ENCODE measurements at regions not wholly inside any gene's neighbourhood (a gene's known extent, or its start where the extent isn't known, plus 50 kb on each side); places are given as distances from the start of the nearest gene placed in this dataset.
A peak's percentile ranks its signal among the peaks of the same experiment; 100 is the strongest.

DNA sequence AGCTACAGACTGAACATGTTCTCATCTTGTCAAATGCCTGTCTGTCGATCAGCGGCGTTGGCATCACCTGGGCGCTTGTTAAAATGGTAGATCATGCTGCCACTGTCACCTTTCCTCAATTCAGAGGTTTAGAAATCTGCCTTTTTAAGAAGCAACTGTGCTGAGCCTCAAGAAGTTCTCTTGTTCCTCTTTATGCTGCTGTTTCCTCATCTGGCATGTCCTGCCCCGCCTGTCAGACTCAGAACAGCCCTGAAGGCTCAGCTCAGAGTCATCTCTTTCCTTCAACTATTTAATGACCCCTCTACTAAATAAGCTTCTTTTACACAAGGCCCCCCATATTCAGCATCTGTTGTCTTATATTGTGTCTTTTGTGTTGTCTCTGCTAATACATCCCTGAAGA is 368.2 kb downstream of the EPM2A start:
- Histone ChIP-seq H3K27me3 (ENCODE audit: insufficient read depth, low read length) (no peaks in the 10 kb centered on the region), H2AFZ (ENCODE audit: low read length, unreplicated experiment) (no peak overlapping the region)

GRCh38 chr6:145368075-145368474 is 367.2 kb downstream of the EPM2A start:
- no peak overlapping the region for H2AFZ ChIP-seq (ENCODE audit: low read length, unreplicated experiment)
- no peak overlapping the region for H3K4me3 ChIP-seq (ENCODE audit: low read depth, low read length)
- no peaks in the 10 kb centered on the region for H3K36me3 ChIP-seq (ENCODE audit: insufficient read depth, low read length)
- no peaks in the 10 kb centered on the region for H3K79me2 ChIP-seq (ENCODE audit: control insufficient read depth, insufficient read depth, low read length, unreplicated experiment)
- H3K27me3 ChIP-seq (ENCODE audit: insufficient read depth, low read length) = no peaks in the 10 kb centered on the region
- no peak overlapping the region for H3K27ac ChIP-seq (ENCODE audit: low read depth, low read length)
- H3K4me1 ChIP-seq (ENCODE audit: control insufficient read depth, insufficient read depth, low read length, unreplicated experiment) = no peaks in the 10 kb centered on the region

More for the DNA sequence above, 368.2 kb downstream of the EPM2A start:
- H3K36me3 ChIP-seq (ENCODE audit: insufficient read depth, low read length) = no peaks in the 10 kb centered on the region
- H3K4me3 ChIP-seq (ENCODE audit: low read depth, low read length) = no peak overlapping the region
- no peaks in the 10 kb centered on the region for H3K4me1 ChIP-seq (ENCODE audit: control insufficient read depth, insufficient read depth, low read length, unreplicated experiment)
- no peak overlapping the region for H3K27ac ChIP-seq (ENCODE audit: low read depth, low read length)
- no peaks in the 10 kb centered on the region for H3K79me2 ChIP-seq (ENCODE audit: control insufficient read depth, insufficient read depth, low read length, unreplicated experiment)

DNA sequence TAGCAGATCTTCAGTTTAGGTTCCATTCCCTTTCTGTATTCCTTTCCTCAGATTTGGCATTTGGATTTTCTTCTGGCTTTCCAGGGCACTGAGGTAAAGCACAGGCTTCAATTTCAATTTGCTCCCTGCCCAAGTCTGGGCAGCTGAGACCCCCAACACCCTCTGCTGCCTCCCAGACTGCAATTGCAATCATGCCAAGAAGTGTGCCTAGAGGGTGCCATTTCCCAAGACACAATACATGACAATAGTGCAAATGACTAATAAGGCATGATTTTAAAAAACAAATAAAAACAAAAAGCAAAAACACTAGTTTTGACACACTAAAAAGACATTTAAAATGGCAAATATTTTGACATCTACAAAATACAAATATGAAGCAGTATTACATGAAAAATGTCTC is 364.8 kb downstream of the EPM2A start:
- H3K4me1 ChIP-seq (ENCODE audit: control insufficient read depth, insufficient read depth, low read length, unreplicated experiment) = no peaks in the 10 kb centered on the region

DNA sequence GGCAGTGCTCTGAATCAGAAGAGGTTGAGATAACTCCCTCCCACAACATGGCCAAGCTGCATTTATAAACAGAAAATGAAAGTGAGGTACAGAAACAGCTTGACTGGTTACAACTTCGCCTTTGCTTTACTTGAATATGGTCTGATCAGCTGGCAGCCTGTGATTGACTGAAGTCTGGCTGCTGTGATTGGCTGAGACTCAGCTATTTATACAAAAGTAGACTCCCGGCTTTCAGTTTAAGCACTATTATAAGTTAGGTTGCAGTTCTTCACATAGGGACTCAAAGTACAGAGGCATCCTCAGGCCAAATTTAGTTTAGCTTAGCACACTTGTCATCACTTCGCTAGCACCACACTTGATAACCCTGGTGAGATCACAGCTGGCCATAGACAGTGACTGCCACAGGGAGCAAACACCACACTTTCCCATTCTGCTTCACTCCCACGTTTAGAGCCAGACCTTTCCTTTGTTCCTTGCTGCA is 362.6 kb downstream of the EPM2A start:
- Histone ChIP-seq H2AFZ (ENCODE audit: low read length, unreplicated experiment) (peak overlapping the region; percentile 78), H3K27me3 (ENCODE audit: insufficient read depth, low read length) (no peaks in the 10 kb centered on the region), H3K4me3 (ENCODE audit: low read depth, low read length) (peak overlapping the region; percentile 28)

More for the DNA sequence above, 364.8 kb downstream of the EPM2A start:
- H3K27ac ChIP-seq (ENCODE audit: low read depth, low read length) = no peak overlapping the region
- no peaks in the 10 kb centered on the region for H3K27me3 ChIP-seq (ENCODE audit: insufficient read depth, low read length)
- H3K4me3 ChIP-seq (ENCODE audit: low read depth, low read length) = no peak overlapping the region
- no peaks in the 10 kb centered on the region for H3K36me3 ChIP-seq (ENCODE audit: insufficient read depth, low read length)
- H3K79me2 ChIP-seq (ENCODE audit: control insufficient read depth, insufficient read depth, low read length, unreplicated experiment) = no peaks in the 10 kb centered on the region
- H2AFZ ChIP-seq (ENCODE audit: low read length, unreplicated experiment) = no peak overlapping the region

DNA sequence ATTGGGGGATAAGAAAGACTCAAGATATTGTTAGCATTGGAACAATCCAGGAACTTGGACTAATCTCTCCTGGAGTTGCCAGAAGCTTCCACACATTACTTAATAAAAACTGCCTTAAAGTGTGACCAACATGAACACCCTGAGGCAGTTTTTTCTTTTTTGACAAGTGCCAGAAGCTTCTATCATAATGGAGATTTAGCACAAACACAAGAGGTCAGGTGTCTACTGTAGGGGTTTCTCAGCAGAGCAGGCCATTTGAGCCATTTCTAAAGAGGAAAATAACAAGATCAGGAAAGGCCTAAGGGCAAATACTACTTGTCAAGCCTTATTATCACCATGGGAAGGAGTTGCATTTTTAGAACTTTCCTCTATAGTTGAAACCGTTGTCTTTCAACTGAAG is 361.5 kb downstream of the EPM2A start:
- Histone ChIP-seq H2AFZ (ENCODE audit: low read length, unreplicated experiment) (peak overlapping the region; percentile 30), H3K27ac (ENCODE audit: low read depth, low read length) (no peak overlapping the region)

More for the DNA sequence above, 362.6 kb downstream of the EPM2A start:
- Histone ChIP-seq H3K36me3 (ENCODE audit: insufficient read depth, low read length) (no peaks in the 10 kb centered on the region), H3K4me1 (ENCODE audit: control insufficient read depth, insufficient read depth, low read length, unreplicated experiment) (no peaks in the 10 kb centered on the region), H3K27ac (ENCODE audit: low read depth, low read length) (no peak overlapping the region), H3K79me2 (ENCODE audit: control insufficient read depth, insufficient read depth, low read length, unreplicated experiment) (no peaks in the 10 kb centered on the region)

DNA sequence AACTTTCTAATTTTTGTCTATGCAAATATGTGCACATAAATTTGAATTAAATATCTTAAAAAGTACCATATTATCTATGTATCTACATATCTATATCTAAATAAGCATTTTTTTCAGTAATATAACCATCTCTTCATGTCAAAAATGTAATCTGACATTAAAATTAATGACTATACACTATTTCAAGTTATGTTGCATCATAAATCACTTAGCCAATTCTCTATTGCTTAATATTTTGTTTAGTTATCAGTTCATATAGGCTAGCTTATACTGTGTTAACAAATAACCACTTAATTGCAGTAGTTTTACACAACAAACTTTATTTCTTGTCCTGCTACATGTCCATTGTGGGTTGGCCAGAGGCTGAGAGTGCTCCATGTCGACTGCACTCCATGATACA is 360.8 kb downstream of the EPM2A start:
- no peak overlapping the region for H2AFZ ChIP-seq (ENCODE audit: low read length, unreplicated experiment)
- H3K36me3 ChIP-seq (ENCODE audit: insufficient read depth, low read length) = no peaks in the 10 kb centered on the region
- no peak overlapping the region for H3K4me3 ChIP-seq (ENCODE audit: low read depth, low read length)
- no peak overlapping the region for H3K27ac ChIP-seq (ENCODE audit: low read depth, low read length)
- no peaks in the 10 kb centered on the region for H3K27me3 ChIP-seq (ENCODE audit: insufficient read depth, low read length)
- H3K79me2 ChIP-seq (ENCODE audit: control insufficient read depth, insufficient read depth, low read length, unreplicated experiment) = no peaks in the 10 kb centered on the region
- no peaks in the 10 kb centered on the region for H3K4me1 ChIP-seq (ENCODE audit: control insufficient read depth, insufficient read depth, low read length, unreplicated experiment)

More for the DNA sequence above, 361.5 kb downstream of the EPM2A start:
- Histone ChIP-seq H3K4me1 (ENCODE audit: control insufficient read depth, insufficient read depth, low read length, unreplicated experiment) (no peaks in the 10 kb centered on the region), H3K27me3 (ENCODE audit: insufficient read depth, low read length) (no peaks in the 10 kb centered on the region), H3K4me3 (ENCODE audit: low read depth, low read length) (no peak overlapping the region), H3K79me2 (ENCODE audit: control insufficient read depth, insufficient read depth, low read length, unreplicated experiment) (no peaks in the 10 kb centered on the region), H3K36me3 (ENCODE audit: insufficient read depth, low read length) (no peaks in the 10 kb centered on the region)

- H2AFZ ChIP-seq (ENCODE audit: low read length, unreplicated experiment) = no peak overlapping the region
- no peaks in the 10 kb centered on the region for H3K4me1 ChIP-seq (ENCODE audit: control insufficient read depth, insufficient read depth, low read length, unreplicated experiment)
- H3K36me3 ChIP-seq (ENCODE audit: insufficient read depth, low read length) = no peaks in the 10 kb centered on the region
These were observed 359.8 kb downstream of the EPM2A start for GRCh38 chr6:145375502-145375901.

GRCh38 chr6:145380186-145380585 is 355.1 kb downstream of the EPM2A start:
- no peaks in the 10 kb centered on the region for H3K27me3 ChIP-seq (ENCODE audit: insufficient read depth, low read length)
- no peak overlapping the region for H3K4me3 ChIP-seq (ENCODE audit: low read depth, low read length)
- H2AFZ ChIP-seq (ENCODE audit: low read length, unreplicated experiment) = no peak overlapping the region
- no peak overlapping the region for H3K27ac ChIP-seq (ENCODE audit: low read depth, low read length)
- H3K4me1 ChIP-seq (ENCODE audit: control insufficient read depth, insufficient read depth, low read length, unreplicated experiment) = no peaks in the 10 kb centered on the region
- no peaks in the 10 kb centered on the region for H3K36me3 ChIP-seq (ENCODE audit: insufficient read depth, low read length)
- no peaks in the 10 kb centered on the region for H3K79me2 ChIP-seq (ENCODE audit: control insufficient read depth, insufficient read depth, low read length, unreplicated experiment)

More at GRCh38 chr6:145375502-145375901, 359.8 kb downstream of the EPM2A start:
- Histone ChIP-seq H3K27me3 (ENCODE audit: insufficient read depth, low read length) (no peaks in the 10 kb centered on the region), H3K4me3 (ENCODE audit: low read depth, low read length) (no peak overlapping the region), H3K27ac (ENCODE audit: low read depth, low read length) (no peak overlapping the region), H3K79me2 (ENCODE audit: control insufficient read depth, insufficient read depth, low read length, unreplicated experiment) (no peaks in the 10 kb centered on the region)

DNA sequence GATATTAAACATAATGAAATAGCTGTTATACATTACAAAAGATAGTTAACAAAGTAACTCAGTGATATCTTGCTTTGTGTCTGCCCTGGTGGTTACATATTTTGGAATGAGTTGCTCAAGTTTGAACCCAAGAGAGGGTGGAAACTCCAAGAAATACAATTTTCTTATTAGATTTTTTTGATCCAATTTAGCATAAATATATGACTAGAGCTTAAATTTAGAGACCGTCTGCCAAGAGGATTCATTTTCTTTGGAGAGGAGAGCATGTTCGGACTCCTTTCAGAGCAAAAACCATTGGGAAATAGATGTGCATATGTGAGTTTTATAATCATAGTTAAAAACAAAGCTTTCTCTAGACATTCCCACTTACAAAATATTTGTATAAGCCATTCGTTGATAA is 353.4 kb downstream of the EPM2A start:
- Histone ChIP-seq H3K4me1 (ENCODE audit: control insufficient read depth, insufficient read depth, low read length, unreplicated experiment) (no peaks in the 10 kb centered on the region), H3K4me3 (ENCODE audit: low read depth, low read length) (no peak overlapping the region), H3K27ac (ENCODE audit: low read depth, low read length) (no peak overlapping the region), H3K36me3 (ENCODE audit: insufficient read depth, low read length) (no peaks in the 10 kb centered on the region), H2AFZ (ENCODE audit: low read length, unreplicated experiment) (no peak overlapping the region), H3K79me2 (ENCODE audit: control insufficient read depth, insufficient read depth, low read length, unreplicated experiment) (no peaks in the 10 kb centered on the region), H3K27me3 (ENCODE audit: insufficient read depth, low read length) (no peaks in the 10 kb centered on the region)

DNA sequence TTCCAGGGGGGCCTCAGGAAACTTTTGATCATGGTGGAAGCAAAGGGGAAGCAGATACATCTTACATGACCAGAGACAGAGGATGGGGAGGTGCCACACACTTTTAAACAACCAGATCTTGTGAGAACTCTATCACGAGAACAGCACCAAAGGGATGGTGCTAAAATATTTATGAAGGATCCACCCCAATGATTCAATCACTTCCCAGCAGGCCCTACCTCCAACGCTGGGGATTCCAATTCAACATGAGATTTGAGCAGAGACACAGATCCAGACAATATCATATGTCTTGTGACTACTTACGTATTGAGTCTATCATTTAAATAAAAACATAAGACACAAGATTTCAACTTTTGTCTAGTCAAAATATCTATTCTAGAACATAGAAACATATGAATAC is 351.9 kb downstream of the EPM2A start:
- H3K4me1 ChIP-seq (ENCODE audit: control insufficient read depth, insufficient read depth, low read length, unreplicated experiment) = no peaks in the 10 kb centered on the region
- H3K79me2 ChIP-seq (ENCODE audit: control insufficient read depth, insufficient read depth, low read length, unreplicated experiment) = no peaks in the 10 kb centered on the region
- no peak overlapping the region for H2AFZ ChIP-seq (ENCODE audit: low read length, unreplicated experiment)
- H3K27ac ChIP-seq (ENCODE audit: low read depth, low read length) = no peak overlapping the region
- no peak overlapping the region for H3K4me3 ChIP-seq (ENCODE audit: low read depth, low read length)
- H3K36me3 ChIP-seq (ENCODE audit: insufficient read depth, low read length) = no peaks in the 10 kb centered on the region
- no peaks in the 10 kb centered on the region for H3K27me3 ChIP-seq (ENCODE audit: insufficient read depth, low read length)

- no peak overlapping the region for H3K27ac ChIP-seq (ENCODE audit: low read depth, low read length)
- no peak overlapping the region for H3K4me3 ChIP-seq (ENCODE audit: low read depth, low read length)
- H2AFZ ChIP-seq (ENCODE audit: low read length, unreplicated experiment) = no peak overlapping the region
- no peaks in the 10 kb centered on the region for H3K27me3 ChIP-seq (ENCODE audit: insufficient read depth, low read length)
- no peaks in the 10 kb centered on the region for H3K79me2 ChIP-seq (ENCODE audit: control insufficient read depth, insufficient read depth, low read length, unreplicated experiment)
- H3K4me1 ChIP-seq (ENCODE audit: control insufficient read depth, insufficient read depth, low read length, unreplicated experiment) = no peaks in the 10 kb centered on the region
- no peaks in the 10 kb centered on the region for H3K36me3 ChIP-seq (ENCODE audit: insufficient read depth, low read length)
These were observed 350.8 kb downstream of the EPM2A start for GRCh38 chr6:145384503-145384902.

All from ACC112 (cell line).